HuH-7 (cell line): ENCODE measurements at regions not wholly inside any gene's neighbourhood (a gene's known extent, or its start where the extent isn't known, plus 50 kb on each side); places are given as distances from the start of the nearest gene placed in this dataset.
"Not testable (repeated sequence)": the region's sequence is repeated elsewhere in the genome, so short reads cannot be mapped to it uniquely, and the experiment has no call there.

Experiments
- DNase-seq: peaks from one replicate; pipeline ENCODE4 v3.0.0; 2011; ENCODE audit warnings: low spot score

GRCh38 chr13:90331974-90332373 is 1015.5 kb upstream of the MIR17HG start:
- DNase-seq: no peak

- DNase-seq: no peak
Observed at GRCh38 chr13:90336507-90336906, 1011.0 kb upstream of the MIR17HG start.

GRCh38 chr13:90341348-90341747 is 1006.1 kb upstream of the MIR17HG start:
- not testable (repeated sequence) for DNase-seq

- DNase-seq: not testable (repeated sequence)
Observed at GRCh38 chr13:90348477-90349136, 998.9 kb upstream of the MIR17HG start.

GRCh38 chr13:90352763-90353162 is 994.7 kb upstream of the MIR17HG start:
- no peak for DNase-seq

- DNase-seq: no peak
Observed at GRCh38 chr13:90355162-90355751, 992.2 kb upstream of the MIR17HG start.

GRCh38 chr13:90360785-90361184 is 986.7 kb upstream of the MIR17HG start:
- no peak for DNase-seq

- no peak for DNase-seq
Observed at GRCh38 chr13:90362707-90363106, 984.8 kb upstream of the MIR17HG start.

- DNase-seq: no peak
Observed at GRCh38 chr13:90365130-90365529, 982.4 kb upstream of the MIR17HG start.

- no peak for DNase-seq
Observed at GRCh38 chr13:90374168-90374567, 973.3 kb upstream of the MIR17HG start.

GRCh38 chr13:90375851-90376250 is 971.6 kb upstream of the MIR17HG start:
- DNase-seq: no peak

GRCh38 chr13:90382425-90382824 is 965.1 kb upstream of the MIR17HG start:
- DNase-seq: no peak

- no peak for DNase-seq
Observed at GRCh38 chr13:90385781-90386489, 961.6 kb upstream of the MIR17HG start.

GRCh38 chr13:90388887-90389452 is 958.5 kb upstream of the MIR17HG start:
- no peak for DNase-seq

- DNase-seq: no peak
Observed at GRCh38 chr13:90389537-90389936, 958.0 kb upstream of the MIR17HG start.

- no peak for DNase-seq
Observed at GRCh38 chr13:90393408-90393807, 954.1 kb upstream of the MIR17HG start.

GRCh38 chr13:90395348-90395747 is 952.1 kb upstream of the MIR17HG start:
- DNase-seq: no peak

- DNase-seq: no peak
Observed at GRCh38 chr13:90395846-90396245, 951.6 kb upstream of the MIR17HG start.

GRCh38 chr13:90396266-90396665 is 951.2 kb upstream of the MIR17HG start:
- DNase-seq: no peak

- DNase-seq: no peak
Observed at GRCh38 chr13:90397503-90397902, 950.0 kb upstream of the MIR17HG start.

GRCh38 chr13:90400372-90400771 is 947.1 kb upstream of the MIR17HG start:
- no peak for DNase-seq

- no peak for DNase-seq
Observed at GRCh38 chr13:90401150-90401549, 946.3 kb upstream of the MIR17HG start.

GRCh38 chr13:90402102-90402501 is 945.4 kb upstream of the MIR17HG start:
- no peak for DNase-seq
